ENCODE measurements at regions not wholly inside any gene's neighbourhood (a gene's known extent, or its start where the extent isn't known, plus 50 kb on each side); places are given as distances from the start of the nearest gene placed in this dataset.
A peak's percentile ranks its signal among the peaks of the same experiment; 100 is the strongest.
"Not testable (repeated sequence)": the region's sequence is repeated elsewhere in the genome, so short reads cannot be mapped to it uniquely, and the experiment has no call there.

GRCh38 chr6:61558796-61559195 lies 727.2 kb downstream of the KHDRBS2 start:
- Histone ChIP-seq H3K27ac (ENCODE audit: low read depth in 2 of 2, low read length in 2 of 2) (no peak overlapping the region), H3K4me3 (ENCODE audit: low read length in 3 of 3) (no peak overlapping the region), H3K27me3 (ENCODE audit: control insufficient read depth, insufficient read depth, low read length) (no peaks in the 10 kb centered on the region), H3K9me3 (ENCODE audit: control insufficient read depth in 2 of 3, insufficient read depth in 1 of 3, low read length in 3 of 3) (peaks cover 0 to 3% (median 3%) of the 10 kb centered on the region in 3 donors), H3K36me3 (ENCODE audit: control insufficient read depth in 2 of 3, insufficient read depth in 3 of 3, low read length in 3 of 3) (no peaks in the 10 kb centered on the region), H3K4me1 (ENCODE audit: control insufficient read depth in 2 of 3, insufficient read depth in 2 of 3, low read depth in 1 of 3, low read length in 3 of 3) (no peaks in the 10 kb centered on the region), H3K9ac (ENCODE audit: low read length in 3 of 3) (no peak overlapping the region)
- no peak for TF ChIP-seq CTCF (IDR thresholded peaks at IDR 0.05; ENCODE audit: borderline replicate concordance, extremely low read depth, insufficient read depth)
- DNase-seq (no peak), FAIRE-seq (no peak)
- intact Hi-C loops (cut with DNase I) = no loop called here

- Histone ChIP-seq H3K9ac (ENCODE audit: low read length in 3 of 3) (no peak overlapping the region), H3K4me1 (ENCODE audit: control insufficient read depth in 2 of 3, insufficient read depth in 2 of 3, low read depth in 1 of 3, low read length in 3 of 3) (no peaks in the 10 kb centered on the region), H3K27ac (ENCODE audit: low read depth in 2 of 2, low read length in 2 of 2) (no peak overlapping the region), H3K9me3 (ENCODE audit: control insufficient read depth in 2 of 3, insufficient read depth in 1 of 3, low read length in 3 of 3) (peaks cover 0 to 3% (median 3%) of the 10 kb centered on the region in 3 donors), H3K36me3 (ENCODE audit: control insufficient read depth in 2 of 3, insufficient read depth in 3 of 3, low read length in 3 of 3) (no peaks in the 10 kb centered on the region), H3K4me3 (ENCODE audit: low read length in 3 of 3) (no peak overlapping the region), H3K27me3 (ENCODE audit: control insufficient read depth, insufficient read depth, low read length) (no peaks in the 10 kb centered on the region)
- peak in 1 of 5 donors; percentile 57 for DNase-seq
- intact Hi-C loops (cut with DNase I) = no loop called here
- no peak for FAIRE-seq
- TF ChIP-seq CTCF (IDR thresholded peaks at IDR 0.05; ENCODE audit: borderline replicate concordance, extremely low read depth, insufficient read depth) = no peak
Measured at GRCh38 chr6:61555993-61556392, 730.0 kb downstream of the KHDRBS2 start.

GRCh38 chr6:61538801-61539200 lies 747.2 kb downstream of the KHDRBS2 start:
- H3K9me3 ChIP-seq (ENCODE audit: control insufficient read depth in 2 of 3, insufficient read depth in 1 of 3, low read length in 3 of 3) = peaks cover 0 to 6% (median 3%) of the 10 kb centered on the region in 3 donors
- intact Hi-C loops (cut with DNase I) = no loop called here
- FAIRE-seq (no peak), DNase-seq (no peak)
- H3K4me3 ChIP-seq (ENCODE audit: low read length in 3 of 3) = no peak overlapping the region
- no peaks in the 10 kb centered on the region for H3K36me3 ChIP-seq (ENCODE audit: control insufficient read depth in 2 of 3, insufficient read depth in 3 of 3, low read length in 3 of 3)
- H3K9ac ChIP-seq (ENCODE audit: low read length in 3 of 3) = no peak overlapping the region
- peak overlapping the region in 1 of 2 donors; percentile 23 for H3K27ac ChIP-seq (ENCODE audit: low read depth in 2 of 2, low read length in 2 of 2)
- H3K27me3 ChIP-seq (ENCODE audit: control insufficient read depth, insufficient read depth, low read length) = no peaks in the 10 kb centered on the region
- no peak for TF ChIP-seq CTCF (IDR thresholded peaks at IDR 0.05; ENCODE audit: borderline replicate concordance, extremely low read depth, insufficient read depth)
- no peaks in the 10 kb centered on the region for H3K4me1 ChIP-seq (ENCODE audit: control insufficient read depth in 2 of 3, insufficient read depth in 2 of 3, low read depth in 1 of 3, low read length in 3 of 3)

- H3K4me3 ChIP-seq (ENCODE audit: low read length in 3 of 3); H3K36me3 ChIP-seq (ENCODE audit: control insufficient read depth in 2 of 3, insufficient read depth in 3 of 3, low read length in 3 of 3); H3K27me3 ChIP-seq (ENCODE audit: control insufficient read depth, insufficient read depth, low read length); H3K4me1 ChIP-seq (ENCODE audit: control insufficient read depth in 2 of 3, insufficient read depth in 2 of 3, low read depth in 1 of 3, low read length in 3 of 3); H3K9ac ChIP-seq (ENCODE audit: low read length in 3 of 3); intact Hi-C loops (cut with DNase I); H3K9me3 ChIP-seq (ENCODE audit: control insufficient read depth in 2 of 3, insufficient read depth in 1 of 3, low read length in 3 of 3); FAIRE-seq; H3K27ac ChIP-seq (ENCODE audit: low read depth in 2 of 2, low read length in 2 of 2); DNase-seq: not testable (repeated sequence)
Measured at GRCh38 chr6:61532749-61533148, 753.3 kb downstream of the KHDRBS2 start.

Measured in kidney (tissue), 13 donors.